IMR-90 (cell line): ENCODE measurements at regions not wholly inside any gene's neighbourhood (a gene's known extent, or its start where the extent isn't known, plus 50 kb on each side); places are given as distances from the start of the nearest gene placed in this dataset.

Source experiments
- ATAC-seq: fragments of 200-7000 bp; cut with Tn5 transposase; 2 replicates; pipeline ENCODE4 v1.9.1; 2020; ENCODE audit warnings: low read depth, mild to moderate bottlenecking, moderate library complexity
- BruUV-seq: library from RNA; stranded (reverse); fragments of 400-500 nt; replicated peaks from 2 replicates; lab custom pipeline; 2021; lab: Mats Ljungman, UMichigan
- CTCF ChIA-PET: fragments of 300-600 bp; formaldehyde crosslinking; extraction: SDS; loops from one replicate; lab custom pipeline; 2021; ENCODE audit warnings: antibody characterized with exemption; lab: Yijun Ruan, JAX
- POLR2A ChIA-PET: fragments of 300-600 bp; sonication (Branson Sonifier 250); formaldehyde crosslinking; loops from one replicate; lab custom pipeline; 2022; ENCODE audit warnings: antibody characterized with exemption; ENCODE audit not compliant: unreplicated experiment; lab: Charles Lee
- DNase-seq: peaks from one replicate; pipeline ENCODE4 v3.0.0; 2013
- H2AFZ ChIP-seq: replicated peaks from 2 replicates; pipeline ENCODE3; 2013; ENCODE audit warnings: low read length, mild to moderate bottlenecking; ENCODE audit not compliant: poor library complexity
- H2AK5ac ChIP-seq: 2 replicates; pipeline ENCODE4 v1.6.1; 2013; ENCODE audit warnings: low read depth, low read length, inconsistent platforms
- H2AK9ac ChIP-seq: replicated peaks from 2 replicates; pipeline ENCODE3; 2013; ENCODE audit warnings: mild to moderate bottlenecking, low read depth, low read length, moderate library complexity; ENCODE audit not compliant: poor library complexity
- H2BK120ac ChIP-seq: 2 replicates; pipeline ENCODE4 v1.6.1; 2013; ENCODE audit warnings: low read depth, low read length, inconsistent platforms
- H2BK15ac ChIP-seq: 3 replicates; pipeline ENCODE4 v1.6.1; 2013; ENCODE audit warnings: low read depth, low read length, inconsistent platforms
- H2BK20ac ChIP-seq: 2 replicates; pipeline ENCODE4 v1.6.1; 2013; ENCODE audit warnings: low read depth, mild to moderate bottlenecking, inconsistent platforms, low read length, moderate library complexity
- H2BK5ac ChIP-seq: 2 replicates; pipeline ENCODE4 v1.6.1; 2013; ENCODE audit warnings: mild to moderate bottlenecking, low read depth, low read length, inconsistent platforms; ENCODE audit not compliant: poor library complexity, severe bottlenecking
- H3K14ac ChIP-seq: replicated peaks from 2 replicates; pipeline ENCODE4 v1.6.1; 2013; ENCODE audit warnings: low read depth, low read length, inconsistent platforms
- H3K18ac ChIP-seq: 2 replicates; pipeline ENCODE4 v1.6.1; 2013; ENCODE audit warnings: low read depth, low read length, control low read depth
- H3K23ac ChIP-seq: 2 replicates; pipeline ENCODE4 v1.6.1; 2013; ENCODE audit warnings: low read depth, low read length, inconsistent platforms
- H3K27ac ChIP-seq: 2 replicates; pipeline ENCODE4 v1.5.1; 2013; ENCODE audit warnings: mild to moderate bottlenecking, control low read depth, low read length; ENCODE audit not compliant: insufficient read depth
- H3K27me3 ChIP-seq: 2 replicates; pipeline ENCODE4 v1.6.1; 2013; ENCODE audit warnings: low read length; ENCODE audit not compliant: control insufficient read depth, insufficient read depth
- H3K36me3 ChIP-seq: 2 replicates; pipeline ENCODE4 v1.6.1; 2013; ENCODE audit warnings: low read length, mixed read lengths; ENCODE audit not compliant: control insufficient read depth, insufficient read depth
- H3K4ac ChIP-seq: 2 replicates; pipeline ENCODE4 v1.6.1; 2013; ENCODE audit warnings: low read depth, low read length, inconsistent platforms
- H3K4me1 ChIP-seq: 2 replicates; pipeline ENCODE4 v1.6.1; 2013; ENCODE audit warnings: low read length, mixed read lengths; ENCODE audit not compliant: control insufficient read depth, insufficient read depth
- H3K4me2 ChIP-seq: 2 replicates; pipeline ENCODE4 v1.6.1; 2013; ENCODE audit warnings: low read depth, mild to moderate bottlenecking, control low read depth, low read length, moderate library complexity
- H3K4me3 ChIP-seq: 2 replicates; pipeline ENCODE4 v1.5.1; 2013; ENCODE audit warnings: low read depth, mild to moderate bottlenecking, control low read depth, low read length, moderate library complexity; ENCODE audit not compliant: insufficient read depth
- H3K56ac ChIP-seq: 2 replicates; pipeline ENCODE4 v1.6.1; 2013; ENCODE audit warnings: low read length, inconsistent platforms; ENCODE audit not compliant: insufficient read depth; ENCODE audit errors: extremely low read depth
- H3K79me1 ChIP-seq, 2 experiments: 2 replicates each; pipeline ENCODE4 v1.6.1; 2013; ENCODE audit warnings: low read length in 2 of 2, inconsistent platforms in 1 of 2, low read depth in 1 of 2
- H3K9ac ChIP-seq: 2 replicates; pipeline ENCODE4 v1.6.1; 2013; ENCODE audit warnings: low read depth, low read length, control low read depth
- H3K9me1 ChIP-seq: 2 replicates; pipeline ENCODE4 v1.6.1; 2013; ENCODE audit warnings: low read length, inconsistent platforms; ENCODE audit not compliant: insufficient read depth
- H3K9me3 ChIP-seq: 2 replicates; pipeline ENCODE4 v1.6.1; 2013; ENCODE audit warnings: low read length; ENCODE audit not compliant: control insufficient read depth, insufficient read depth
- H4K20me1 ChIP-seq: 2 replicates; pipeline ENCODE4 v1.6.1; 2013; ENCODE audit warnings: low read length, inconsistent platforms; ENCODE audit not compliant: insufficient read depth
- H4K5ac ChIP-seq: 2 replicates; pipeline ENCODE4 v1.6.1; 2013; ENCODE audit warnings: mild to moderate bottlenecking, low read depth, low read length, control low read depth
- H4K8ac ChIP-seq, 2 experiments: 2 replicates each; pipeline ENCODE4 v1.6.1; 2013; ENCODE audit warnings: low read depth in 2 of 2, low read length in 2 of 2, control low read depth in 1 of 2, inconsistent platforms in 1 of 2
- H4K91ac ChIP-seq: 2 replicates; pipeline ENCODE4 v1.6.1; 2013; ENCODE audit warnings: low read depth, low read length, inconsistent platforms; ENCODE audit not compliant: insufficient read depth
- CEBPB ChIP-seq: IDR thresholded peaks from 2 replicates; pipeline ENCODE4 v1.6.1; 2012; ENCODE audit warnings: low read depth, low read length, improper control_type of control experiment
- CHD1 ChIP-seq: IDR thresholded peaks from 2 replicates; pipeline ENCODE4 v1.6.1; 2012; ENCODE audit warnings: low read depth, low read length, improper control_type of control experiment
- CTCF ChIP-seq: conservative IDR thresholded peaks from 2 replicates; pipeline ENCODE4 v1.5.1; 2012; ENCODE audit warnings: mild to moderate bottlenecking, low read depth, low read length, improper control_type of control experiment
- MAFK ChIP-seq: IDR thresholded peaks from 2 replicates; pipeline ENCODE4 v1.6.1; 2012; ENCODE audit warnings: low read depth, low read length, improper control_type of control experiment
- MXI1 ChIP-seq: IDR thresholded peaks from 2 replicates; pipeline ENCODE4 v1.6.1; 2012; ENCODE audit warnings: low read depth, mild to moderate bottlenecking, low read length, moderate library complexity, borderline replicate concordance
- RCOR1 ChIP-seq: IDR thresholded peaks from 2 replicates; pipeline ENCODE4 v1.6.1; 2012; ENCODE audit warnings: mild to moderate bottlenecking, low read length, improper control_type of control experiment; ENCODE audit not compliant: insufficient replicate concordance
- RFX5 ChIP-seq: IDR thresholded peaks from 2 replicates; pipeline ENCODE4 v1.8.0; 2012; ENCODE audit warnings: low read depth, mild to moderate bottlenecking, low read length, moderate library complexity
- SMC3 ChIP-seq: fragments of 150-350 bp; IDR thresholded peaks from 2 replicates; pipeline ENCODE4 v1.6.1; 2016; ENCODE audit warnings: low read depth, mild to moderate bottlenecking, antibody characterized with exemption, low read length, moderate library complexity
- USF2 ChIP-seq: fragments of 150-350 bp; IDR thresholded peaks from 2 replicates; pipeline ENCODE4 v1.6.1; 2017; ENCODE audit warnings: mild to moderate bottlenecking, antibody characterized with exemption, low read length, low read depth
- WGBS, 2 experiments: methylation state at CpG; one replicate each; pipeline versions ENCODE4 v1.1.5 to v1.1.7; 2013; ENCODE audit warnings: missing lambda C conversion rate in 2 of 2; ENCODE audit not compliant: insufficient read length in 1 of 2; ENCODE audit errors: extremely low coverage in 2 of 2; 5-methylcytosine and 5-hydroxymethylcytosine counted together
- dilution Hi-C: fragments of 300-500 bp; cut with HindIII; formaldehyde crosslinking; loops from one replicate; pipeline ENCODE4 v1.14.3; 2018; ENCODE audit warnings: low sequenced_read_pairs; ENCODE audit not compliant: unreplicated experiment
- in situ Hi-C: fragments of 300-500 bp; cut with MboI; formaldehyde crosslinking; loops from 3 replicates; pipeline ENCODE4 v1.14.3; 2019; ENCODE audit warnings: low sequenced_read_pairs, inconsistent platforms, mixed read lengths
- intact Hi-C: fragments of 100-400 bp; cut with micrococcal nuclease; formaldehyde crosslinking; loops from 2 replicates; pipeline ENCODE4 v1.10.0; 2022

- Histone ChIP-seq H3K9me3 (peaks cover 3% of the 10 kb centered on the region; the same call in 1 of the 2 replicates), H2AK9ac (no peak overlapping the region), H3K79me1 (no peaks in the 10 kb centered on the region), H3K9me1 (no peaks in the 10 kb centered on the region; the same call in 1 of the 2 replicates), H2BK15ac (no peak overlapping the region), H2AFZ (no peak overlapping the region), H3K27ac (no peak overlapping the region), H2BK5ac (no peak overlapping the region), H3K4me3 (no peak overlapping the region), H4K8ac (no peak overlapping the region), H2AK5ac (no peak overlapping the region), H3K4me1 (no peaks in the 10 kb centered on the region), H4K91ac (no peak overlapping the region), H3K18ac (no peak overlapping the region), H2BK20ac (no peak overlapping the region), H2BK120ac (no peak overlapping the region), H3K14ac (no peak overlapping the region), H4K5ac (no peak overlapping the region), H3K9ac (no peak overlapping the region), H3K23ac (no peak overlapping the region), H4K20me1 (no peaks in the 10 kb centered on the region), H3K36me3 (no peaks in the 10 kb centered on the region), H3K4me2 (no peak overlapping the region), H3K56ac (no peak overlapping the region), H3K4ac (no peak overlapping the region), H3K27me3 (no peaks in the 10 kb centered on the region)
- no TSS peak for BruUV-seq
- ATAC-seq: no peak
- no CpG with 5 or more reads among the region's 1 CpG for WGBS, 2 experiments
- TF ChIP-seq CHD1: no peak
- TF ChIP-seq CEBPB: no peak
- TF ChIP-seq RFX5: no peak
- TF ChIP-seq CTCF: no peak
- no peak for TF ChIP-seq USF2
- no peak for TF ChIP-seq RCOR1
- TF ChIP-seq MXI1: no peak
- no peak for TF ChIP-seq MAFK
- no peak for TF ChIP-seq SMC3
- dilution Hi-C loops (no loop called here), intact Hi-C loops (loop anchor here (10.0 kb wide), 1 partner anchor 516 kb away; no protein-coding TSS in a partner anchor), in situ Hi-C loops (no loop called here)
- CTCF ChIA-PET: no interaction called here
- no peak for DNase-seq
- POLR2A ChIA-PET: no interaction called here
These were observed 270.3 kb downstream of the PLPP3 start for GRCh38 chr1:56309065-56309464.
